Activated CD4-positive, alpha-beta T cell treated with anti-CD3 and anti-CD28 coated beads, Interleukin-2, amount 50 U/mL, for 1 hour (primary cell): ENCODE measurements at regions not wholly inside any gene's neighbourhood (a gene's known extent, or its start where the extent isn't known, plus 50 kb on each side); places are given as distances from the start of the nearest gene placed in this dataset.
"Not testable (repeated sequence)": the region's sequence is repeated elsewhere in the genome, so short reads cannot be mapped to it uniquely, and the experiment has no call there.

Experiments
- DNase-seq: peaks from one replicate; pipeline ENCODE4 v3.0.0-alpha.2; 2020

GRCh38 chr7:68733219-68734153 lies 864.8 kb upstream of the AUTS2 start:
- no peak for DNase-seq

GRCh38 chr7:68734431-68734830 lies 863.8 kb upstream of the AUTS2 start:
- no peak for DNase-seq

GRCh38 chr7:68739306-68739705 lies 859.0 kb upstream of the AUTS2 start:
- DNase-seq = no peak

- DNase-seq = no peak
These were observed 854.2 kb upstream of the AUTS2 start for GRCh38 chr7:68744036-68744435.

- no peak for DNase-seq
These were observed 849.1 kb upstream of the AUTS2 start for GRCh38 chr7:68748934-68749900.

GRCh38 chr7:68752485-68753178 lies 845.6 kb upstream of the AUTS2 start:
- no peak for DNase-seq

- no peak for DNase-seq
These were observed 843.9 kb upstream of the AUTS2 start for GRCh38 chr7:68754414-68754813.

GRCh38 chr7:68756986-68757495 lies 841.2 kb upstream of the AUTS2 start:
- no peak for DNase-seq

GRCh38 chr7:68760556-68760955 lies 837.7 kb upstream of the AUTS2 start:
- no peak for DNase-seq

GRCh38 chr7:68767462-68767861 lies 830.8 kb upstream of the AUTS2 start:
- DNase-seq = no peak

- no peak for DNase-seq
These were observed 827.6 kb upstream of the AUTS2 start for GRCh38 chr7:68770649-68771048.

GRCh38 chr7:68776326-68776725 lies 821.9 kb upstream of the AUTS2 start:
- no peak for DNase-seq

- DNase-seq = no peak
These were observed 814.6 kb upstream of the AUTS2 start for GRCh38 chr7:68783684-68784083.

GRCh38 chr7:68785036-68785435 lies 813.2 kb upstream of the AUTS2 start:
- DNase-seq = no peak

GRCh38 chr7:68787566-68787965 lies 810.7 kb upstream of the AUTS2 start:
- DNase-seq = no peak

GRCh38 chr7:68788529-68788928 lies 809.7 kb upstream of the AUTS2 start:
- DNase-seq = not testable (repeated sequence)

- DNase-seq = no peak
These were observed 808.7 kb upstream of the AUTS2 start for GRCh38 chr7:68789597-68789996.

GRCh38 chr7:68792351-68792750 lies 805.9 kb upstream of the AUTS2 start:
- DNase-seq = no peak

- DNase-seq = no peak
These were observed 804.8 kb upstream of the AUTS2 start for GRCh38 chr7:68793513-68793912.

GRCh38 chr7:68800316-68800715 lies 798.0 kb upstream of the AUTS2 start:
- no peak for DNase-seq

- DNase-seq = no peak
These were observed 793.1 kb upstream of the AUTS2 start for GRCh38 chr7:68805159-68805558.

GRCh38 chr7:68807666-68808065 lies 790.6 kb upstream of the AUTS2 start:
- no peak for DNase-seq
